Activated gamma-delta T cell treated with Interleukin-2 at 50 U/mL for 16 hours (primary cell): ENCODE measurements at regions not wholly inside any gene's neighbourhood (a gene's known extent, or its start where the extent isn't known, plus 50 kb on each side); places are given as distances from the start of the nearest gene placed in this dataset.
"Not testable (repeated sequence)": the region's sequence is repeated elsewhere in the genome, so short reads cannot be mapped to it uniquely, and the experiment has no call there.

ENCODE experiments used
- DNase-seq: peaks from one replicate; pipeline ENCODE4 v3.0.0-alpha.2; 2020

DNA sequence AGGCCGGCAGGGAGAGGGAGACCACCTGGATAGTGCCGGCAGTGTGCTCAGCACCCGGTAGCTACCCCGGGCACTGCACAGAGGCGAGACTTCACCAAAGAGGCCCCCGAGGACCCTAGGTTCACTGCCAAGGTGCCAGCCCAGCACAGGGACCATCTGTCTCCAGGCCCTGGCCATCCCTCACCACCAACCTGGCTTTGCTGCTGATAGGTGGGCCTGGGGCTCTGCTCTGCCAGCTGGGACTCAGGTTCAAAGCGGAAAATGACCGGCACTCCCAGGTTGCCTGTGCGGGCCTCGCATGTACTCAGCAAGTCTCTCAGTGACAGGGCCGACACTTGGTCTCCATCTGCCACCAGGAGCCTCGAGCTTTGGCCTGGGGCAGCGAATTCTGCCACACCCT, 812.2 kb downstream of the BRD1 start:
- no peak for DNase-seq

DNA sequence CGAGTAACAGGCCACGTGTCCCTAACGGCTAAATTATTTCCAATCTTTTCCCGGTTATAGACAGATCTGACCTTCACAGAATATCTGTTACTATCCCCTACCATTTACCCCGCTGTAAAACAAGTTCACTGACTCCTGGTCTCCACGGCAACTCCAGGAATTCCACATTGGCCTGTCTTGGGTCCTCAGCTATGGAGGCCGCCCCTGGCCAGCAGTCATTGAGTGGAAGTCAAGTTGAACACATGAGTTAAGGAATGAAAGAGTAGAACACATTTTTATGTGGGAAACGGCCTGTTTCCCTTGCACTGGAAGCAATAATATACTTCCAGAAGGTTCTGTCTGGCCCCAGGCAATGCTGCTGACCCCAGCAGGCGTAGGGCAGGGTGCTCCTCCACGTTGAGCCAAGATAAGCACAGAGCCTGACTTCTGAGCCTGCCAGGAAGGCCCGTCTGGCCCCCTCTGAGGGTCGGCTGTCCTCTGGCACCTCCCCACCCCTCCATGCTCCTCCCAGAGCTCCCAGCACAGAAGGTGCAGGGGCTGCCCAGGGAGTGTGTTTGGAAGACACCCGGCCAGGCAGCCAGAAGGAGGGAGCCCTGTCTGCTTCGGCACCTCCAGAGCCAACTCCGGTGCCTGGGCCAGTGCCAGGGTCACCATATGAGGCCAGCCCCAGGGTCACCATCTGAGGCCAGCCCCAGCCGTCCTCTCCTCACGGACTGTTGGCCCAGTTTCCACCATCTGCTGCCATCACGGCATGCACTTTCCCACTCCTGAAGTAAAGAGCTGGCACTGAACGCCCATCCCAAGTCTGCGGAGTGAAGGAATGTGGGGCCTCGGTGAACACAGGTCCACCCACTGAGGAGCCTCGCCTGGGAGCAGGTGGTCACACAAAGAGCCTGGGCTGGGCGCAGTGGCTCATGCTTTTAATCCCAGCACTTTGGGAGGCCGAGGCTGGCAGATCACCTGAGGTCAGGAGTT, 813.2 kb downstream of the BRD1 start:
- no peak for DNase-seq

DNA sequence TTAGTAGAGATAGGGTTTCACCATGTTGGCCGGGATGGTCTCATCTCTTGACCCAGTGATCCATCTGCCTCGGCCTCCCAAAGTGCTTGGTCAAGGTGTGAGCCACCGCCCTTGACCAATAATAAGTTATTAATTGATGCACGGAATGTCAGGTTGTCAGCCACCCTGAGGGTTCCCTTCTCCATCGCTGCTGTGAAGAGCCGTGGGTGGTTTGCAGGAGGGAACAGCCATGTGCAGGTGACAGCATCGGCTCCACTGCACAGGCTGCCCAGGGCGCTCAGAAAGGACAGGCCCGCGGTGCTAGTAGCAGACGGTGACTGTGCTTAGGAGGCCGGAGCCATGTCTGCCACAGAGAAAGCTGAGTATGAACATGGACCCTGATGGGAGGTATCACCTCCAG, 814.0 kb downstream of the BRD1 start:
- DNase-seq, result no peak

DNA sequence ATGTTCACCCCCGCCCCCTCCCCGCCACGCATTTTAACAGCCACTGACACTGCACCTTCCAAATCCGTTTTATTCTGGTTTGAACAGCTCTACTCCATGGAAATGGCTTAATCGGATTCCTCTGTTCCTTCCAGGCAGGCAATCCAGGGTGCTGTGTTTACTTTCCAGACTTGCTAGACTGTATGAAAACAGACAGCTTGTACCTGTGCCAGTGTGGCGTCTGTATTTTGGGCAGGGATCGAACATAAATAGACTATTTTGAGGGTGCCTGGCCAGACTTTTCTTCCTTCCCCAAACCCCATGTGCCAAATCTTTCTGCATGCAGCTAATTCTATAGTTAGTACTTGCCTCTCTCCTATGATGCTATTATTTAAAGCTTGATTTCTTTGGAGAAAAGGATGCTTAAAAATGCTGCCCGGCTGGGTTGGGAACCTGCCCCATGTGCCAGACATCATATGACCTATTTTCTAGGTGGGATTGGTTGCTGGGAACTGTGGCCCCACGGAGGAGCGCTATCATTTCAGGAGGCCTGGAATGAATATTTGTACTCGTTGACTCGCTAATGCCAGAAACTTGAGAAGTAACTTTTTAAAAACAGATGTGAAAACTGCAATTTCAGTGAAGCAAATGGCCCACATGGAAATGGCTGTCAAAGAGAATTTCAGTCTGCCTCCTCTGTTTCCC, 814.8 kb downstream of the BRD1 start:
- DNase-seq, result no peak

DNA sequence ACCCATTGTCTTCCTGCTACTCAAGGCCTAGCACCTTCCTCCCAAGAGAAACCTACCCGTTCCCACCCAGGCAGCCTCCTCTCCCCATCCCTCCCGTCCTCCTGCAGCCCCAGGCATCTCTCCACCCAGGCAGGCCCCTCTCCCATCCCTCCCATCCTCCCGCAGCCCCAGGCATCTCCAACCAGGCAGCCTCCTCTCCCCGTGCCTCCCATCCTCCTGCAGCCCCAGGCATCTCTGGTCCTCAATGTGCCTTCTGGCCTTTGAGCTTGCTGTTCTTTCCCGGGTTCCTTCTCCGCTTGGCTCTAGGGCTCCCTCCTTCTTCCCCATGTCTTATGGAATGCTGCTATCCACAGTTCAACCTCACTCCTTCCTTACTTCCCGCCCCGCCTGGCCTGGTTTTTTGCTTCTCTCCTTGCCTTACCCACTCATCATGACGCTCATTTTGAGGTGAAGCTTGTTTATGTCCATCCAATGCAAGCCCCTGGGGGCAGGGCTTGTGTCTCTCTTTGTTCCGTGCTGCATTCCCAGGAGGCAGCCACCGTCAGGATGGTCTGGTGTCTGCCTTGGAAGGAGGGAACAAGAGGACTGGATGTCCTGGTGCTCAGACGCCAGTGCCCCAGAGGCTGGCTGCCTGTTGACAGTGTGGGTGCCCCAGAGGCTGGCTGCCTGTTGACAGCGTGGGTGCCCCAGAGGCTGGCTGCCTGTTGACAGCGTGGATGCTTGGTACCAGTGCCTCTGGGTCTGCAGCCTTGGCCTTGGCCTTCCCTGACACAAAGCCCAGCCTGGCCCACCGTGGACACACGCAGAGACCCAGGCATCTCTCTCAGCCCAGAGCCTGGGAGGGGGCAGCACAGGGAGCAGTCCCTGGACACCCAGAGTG, 815.7 kb downstream of the BRD1 start:
- no peak for DNase-seq

DNA sequence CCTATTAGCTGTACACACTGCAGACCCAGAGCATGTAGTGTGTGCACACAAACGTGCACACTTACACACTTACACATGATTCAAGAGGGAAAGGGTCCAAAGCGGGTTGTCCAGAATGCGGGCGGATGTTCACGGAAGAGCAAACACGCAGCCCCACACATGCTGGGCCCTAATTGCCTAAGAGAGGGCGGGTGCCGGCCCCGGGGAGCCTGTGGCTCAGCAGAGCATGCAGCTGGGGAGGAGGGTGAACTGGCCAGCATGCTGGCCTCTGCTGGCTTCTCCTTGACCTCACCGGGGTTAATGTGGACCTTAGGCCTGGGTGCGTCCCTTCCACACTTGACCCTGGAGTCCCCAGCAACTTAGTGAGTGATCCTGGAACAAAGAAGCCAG, 816.3 kb downstream of the BRD1 start:
- DNase-seq, result no peak

DNA sequence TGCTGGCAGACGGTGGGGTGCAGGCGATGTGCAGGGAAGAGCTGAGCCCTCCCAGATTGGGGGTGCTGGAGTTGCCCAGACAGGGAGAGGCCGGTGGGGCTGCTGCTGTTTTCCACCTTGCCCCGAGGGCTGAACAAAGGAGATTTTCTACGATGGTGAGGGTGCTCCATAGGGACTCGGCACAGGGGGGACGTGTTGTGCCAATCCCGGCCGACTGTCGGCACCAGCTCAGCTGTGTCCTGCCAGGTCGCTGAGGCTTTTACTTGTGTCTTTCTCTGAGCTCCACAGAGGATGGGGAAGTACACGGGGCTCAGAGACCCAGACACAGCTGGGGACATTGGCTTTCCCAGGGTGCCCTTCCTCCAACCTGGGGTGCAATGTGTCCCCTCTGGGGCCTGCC, 816.8 kb downstream of the BRD1 start:
- DNase-seq, result no peak

DNA sequence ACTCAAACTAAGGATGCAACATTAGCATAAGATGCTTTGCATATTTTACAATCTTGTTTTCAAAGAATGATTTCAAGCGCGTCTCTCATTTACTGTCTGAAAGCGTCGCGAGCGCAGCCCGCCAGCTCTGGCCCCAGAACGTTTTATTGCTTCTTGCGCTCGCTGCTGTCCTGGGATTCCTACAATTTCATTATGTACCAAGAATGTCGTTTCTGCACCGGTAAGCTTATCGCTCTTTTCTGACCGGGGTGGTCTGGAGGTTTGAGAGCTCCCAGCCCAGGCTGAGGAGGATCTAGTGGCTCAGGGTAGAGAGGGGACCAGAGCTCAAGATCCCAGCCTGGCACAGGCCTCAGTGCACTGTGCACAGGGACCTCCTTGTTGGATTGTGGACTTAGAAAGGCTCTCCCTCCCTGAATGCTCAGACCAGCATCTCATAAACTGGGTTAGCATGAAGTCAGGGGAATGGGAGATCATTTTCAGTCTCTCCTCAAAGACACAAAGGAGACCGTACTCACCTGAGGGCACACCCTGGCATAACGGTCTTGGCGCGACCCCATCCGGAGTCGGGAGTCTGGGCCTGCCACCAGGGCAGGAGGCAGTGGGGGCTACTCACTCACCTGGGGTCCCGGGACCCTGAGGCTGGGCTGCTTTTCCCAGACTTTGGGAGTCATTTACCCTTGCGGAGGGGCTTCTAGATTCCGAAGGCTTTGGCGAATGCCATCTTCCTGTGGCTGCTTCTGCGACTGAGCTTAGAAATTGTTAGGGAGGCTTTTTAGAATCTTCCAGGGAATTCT, 817.4 kb downstream of the BRD1 start:
- no peak for DNase-seq

DNA sequence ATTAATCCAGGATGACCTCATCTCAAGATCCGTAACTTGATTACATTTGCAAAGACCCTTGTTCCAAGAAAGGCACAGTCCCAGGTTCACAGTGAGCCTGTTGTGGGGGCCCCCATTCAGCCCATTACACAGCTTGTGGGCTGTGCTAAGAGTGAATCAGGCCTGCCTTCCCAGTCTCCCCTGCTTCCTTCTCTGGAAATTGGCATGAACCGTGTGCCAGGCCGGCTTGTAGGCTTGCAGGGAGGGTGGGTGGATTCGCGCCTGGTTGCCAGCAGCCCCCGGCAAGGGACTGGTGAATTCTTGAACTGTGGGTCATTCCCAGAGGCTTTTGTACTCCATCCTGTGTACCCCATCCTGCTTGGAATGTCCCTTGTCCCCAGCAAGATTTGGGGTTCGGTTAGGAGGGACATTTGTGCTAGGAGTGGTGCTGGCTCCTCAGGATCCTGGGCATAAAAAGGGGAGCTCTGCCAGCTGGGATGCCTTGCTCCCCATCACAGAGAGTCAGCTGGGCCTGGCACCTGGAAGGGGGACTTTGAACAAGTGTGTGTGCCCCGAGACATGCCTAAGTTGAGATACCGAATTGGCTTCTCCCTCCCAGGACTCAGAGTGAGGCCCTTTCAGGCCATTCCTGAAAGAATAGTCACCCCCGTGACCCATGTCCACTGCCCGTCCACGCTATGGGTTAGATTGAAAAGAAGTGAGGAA, 818.2 kb downstream of the BRD1 start:
- no peak for DNase-seq

DNA sequence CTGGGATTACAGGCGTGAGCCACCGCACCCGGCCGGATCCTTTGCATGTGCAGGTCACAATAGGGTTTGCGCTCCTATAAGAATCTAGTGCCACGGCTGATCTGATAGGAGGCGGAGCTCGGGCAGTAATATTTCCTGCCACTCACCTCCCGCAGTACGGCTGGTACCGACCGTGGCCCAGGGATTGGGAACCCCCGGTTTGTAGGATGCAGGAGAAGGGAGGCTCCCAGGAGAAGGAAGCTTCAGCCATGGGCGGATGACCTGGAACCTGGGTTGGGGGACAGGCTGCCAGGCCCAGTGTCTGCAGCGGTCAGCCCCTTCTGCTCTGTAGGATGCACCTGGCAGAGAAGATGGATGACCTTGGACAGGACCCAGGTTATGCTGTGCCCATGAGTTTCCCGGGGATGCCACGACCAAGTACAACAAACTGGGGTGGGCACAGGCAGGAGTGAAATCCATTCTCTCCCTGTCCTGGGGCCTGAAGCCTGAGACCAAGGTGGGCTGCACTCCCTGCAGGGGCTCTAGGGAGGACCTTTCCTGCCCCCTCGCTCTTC, 818.9 kb downstream of the BRD1 start:
- no peak for DNase-seq

DNA sequence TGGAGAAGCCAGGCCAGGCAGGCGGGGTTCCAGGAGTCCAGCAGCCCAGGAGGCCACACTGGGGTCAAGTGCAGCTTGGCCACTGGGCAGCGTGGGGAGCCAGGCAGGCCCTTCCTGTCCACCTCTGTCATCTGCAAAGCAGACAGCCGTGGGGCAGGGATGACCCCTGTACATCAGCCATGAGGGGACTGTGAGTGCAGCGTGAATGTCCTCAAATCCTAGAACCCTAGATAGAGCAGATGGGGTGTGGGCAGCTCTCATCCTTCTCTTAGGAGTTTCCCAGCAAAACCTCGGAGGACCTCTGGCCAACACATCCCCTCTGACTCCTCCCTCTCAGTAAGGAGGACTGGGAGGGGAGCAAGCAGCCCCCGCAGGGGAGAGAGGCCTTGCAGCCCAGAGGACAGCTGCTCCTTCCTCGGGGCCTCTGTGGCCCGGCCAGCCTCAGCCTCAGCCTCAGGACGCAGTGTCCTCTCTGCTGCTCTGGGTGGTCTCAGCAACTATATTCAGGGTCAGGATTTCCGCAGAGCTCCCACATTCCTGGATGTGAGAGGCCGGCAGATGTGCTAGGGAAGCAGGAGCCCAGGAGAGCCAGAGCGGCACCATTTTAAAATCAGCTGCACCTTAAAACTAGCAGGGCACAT, 820.5 kb downstream of the BRD1 start:
- DNase-seq, result no peak

DNA sequence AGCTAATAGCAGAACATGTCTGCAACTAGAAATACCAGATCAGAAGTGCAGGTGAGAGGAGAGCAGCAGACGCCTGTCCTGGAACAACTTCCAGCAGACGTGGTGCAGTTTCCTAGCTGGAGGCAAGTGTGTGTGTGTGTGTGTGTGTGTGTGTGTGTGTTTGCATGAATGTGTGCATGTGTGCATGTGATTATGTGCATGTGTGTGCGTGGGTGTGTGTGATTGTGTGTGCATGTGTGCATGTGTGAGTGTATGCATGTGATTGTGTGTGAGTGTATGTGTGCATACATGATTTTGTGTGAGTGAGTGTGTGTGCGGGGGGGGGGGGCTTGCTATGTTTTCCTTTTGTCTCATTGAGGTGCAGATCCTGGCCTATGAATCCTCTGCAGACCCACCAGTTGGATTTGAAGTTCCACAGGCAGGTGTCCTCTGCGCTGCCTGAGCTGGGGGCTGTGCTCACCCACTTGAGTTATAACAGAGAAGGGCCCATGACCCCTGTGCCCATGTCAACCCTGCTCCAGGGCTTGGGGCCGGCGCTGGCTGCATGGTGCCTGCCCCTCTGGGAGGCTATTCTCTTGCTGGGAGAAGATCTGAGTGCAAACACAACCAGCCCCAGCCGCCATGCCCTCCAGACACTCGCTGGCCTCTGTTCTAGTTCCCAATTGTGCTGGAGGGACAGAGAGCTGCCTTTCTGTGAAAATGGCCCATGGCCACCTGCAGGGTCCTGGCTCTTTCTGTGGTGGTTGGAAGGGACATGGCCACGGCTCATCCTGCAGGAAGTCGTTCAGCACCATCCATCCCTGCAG, 821.3 kb downstream of the BRD1 start:
- no peak for DNase-seq

DNA sequence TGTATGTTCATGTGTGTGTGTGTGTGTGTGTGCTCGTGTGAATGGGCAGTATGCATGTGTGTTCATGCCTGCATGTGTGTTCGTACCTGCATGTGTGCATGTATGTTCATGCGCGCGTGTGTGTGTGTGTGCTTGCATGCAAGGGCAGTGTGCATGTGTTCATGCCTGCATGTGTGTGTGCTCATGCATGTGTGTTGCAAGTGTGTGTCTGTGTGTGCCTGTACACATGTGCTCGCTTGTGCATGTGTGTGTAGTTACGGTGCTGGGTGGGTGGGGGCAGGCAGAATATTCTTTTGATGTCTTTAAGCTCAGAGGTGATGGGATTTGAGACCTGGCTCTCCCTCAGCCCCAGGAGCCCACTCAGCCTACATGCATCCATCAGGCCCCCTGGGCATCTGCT, 822.1 kb downstream of the BRD1 start:
- no peak for DNase-seq

DNA sequence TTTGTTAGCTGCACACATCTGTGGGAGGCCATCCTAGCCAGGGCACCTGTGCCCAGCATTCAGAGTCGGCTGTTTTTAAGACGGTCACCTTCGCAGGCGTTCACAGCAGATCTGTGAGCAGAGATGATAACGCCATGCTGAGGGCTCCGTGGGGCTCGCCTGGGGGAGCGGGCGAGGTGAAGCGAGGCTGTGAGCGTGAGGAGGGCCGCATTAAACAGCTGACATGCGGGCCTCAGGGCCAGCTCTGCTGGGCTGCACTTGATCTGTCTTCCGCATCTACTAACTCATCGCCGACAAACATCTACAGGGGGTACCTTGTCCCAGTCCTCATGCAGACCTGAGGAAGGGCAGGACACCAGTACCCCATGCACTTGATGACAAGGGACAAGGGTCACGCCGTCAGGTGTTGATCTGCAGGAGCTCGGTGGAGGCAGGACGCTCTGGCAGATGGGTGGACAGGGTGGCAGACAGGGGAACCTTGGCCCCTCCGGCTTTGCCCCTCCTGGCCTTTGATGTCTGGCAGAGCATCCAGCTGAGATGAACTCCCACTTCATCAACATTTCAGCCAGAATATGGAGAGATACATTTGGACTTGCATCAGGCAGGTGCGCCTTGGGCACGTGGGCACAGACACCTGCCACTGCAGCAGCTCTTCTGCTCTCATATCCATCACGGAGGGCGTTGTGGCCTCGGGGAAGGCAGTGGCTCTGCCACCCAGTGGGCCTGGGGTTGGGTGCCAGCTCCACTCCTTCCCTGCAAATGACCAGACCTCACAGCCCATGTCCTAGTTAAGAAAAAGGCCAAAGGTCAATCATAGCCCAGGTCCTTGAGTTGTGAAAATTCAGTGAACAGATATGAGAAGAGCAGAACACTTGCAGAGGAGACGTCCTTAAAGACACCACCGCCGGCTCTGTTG, 822.9 kb downstream of the BRD1 start:
- DNase-seq, result no peak

DNA sequence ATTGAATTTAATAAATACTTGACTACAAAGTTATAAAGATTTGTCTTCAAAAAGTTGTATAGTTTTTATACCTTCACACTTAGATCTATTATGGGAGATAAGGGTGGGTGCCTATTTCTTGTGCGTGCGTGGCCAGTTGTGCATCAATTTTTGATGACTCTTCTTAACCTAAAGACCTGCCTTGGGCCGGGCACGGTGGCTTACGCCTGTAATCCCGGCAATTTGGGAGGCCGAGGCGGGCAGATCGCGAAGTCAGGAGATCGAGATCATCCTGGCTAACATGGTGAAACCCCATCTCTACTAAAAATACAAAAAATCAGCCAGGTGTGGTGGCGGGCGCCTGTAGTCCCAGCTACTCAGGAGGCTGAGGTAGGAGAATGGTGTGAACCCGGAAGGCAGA, 830.1 kb downstream of the BRD1 start:
- DNase-seq, result not testable (repeated sequence)

DNA sequence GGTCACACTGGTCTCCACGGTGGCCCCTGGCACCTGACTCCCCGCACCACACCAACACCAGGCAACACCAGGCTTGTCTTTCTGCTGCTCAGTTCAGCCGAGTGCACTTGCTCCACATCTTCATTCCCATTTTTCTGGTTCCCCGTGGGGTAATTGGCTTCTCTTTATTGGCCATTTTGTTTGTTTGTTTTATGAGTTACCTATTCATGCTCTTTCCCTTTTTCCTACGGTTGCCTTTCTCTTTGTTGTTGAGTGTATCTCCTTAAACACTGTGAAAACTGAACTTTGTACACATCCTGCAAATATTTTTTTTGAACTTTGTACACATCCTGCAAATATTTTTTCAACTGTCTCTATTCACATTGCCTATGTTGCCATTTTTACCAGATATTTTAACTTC, 834.0 kb downstream of the BRD1 start:
- no peak for DNase-seq

DNA sequence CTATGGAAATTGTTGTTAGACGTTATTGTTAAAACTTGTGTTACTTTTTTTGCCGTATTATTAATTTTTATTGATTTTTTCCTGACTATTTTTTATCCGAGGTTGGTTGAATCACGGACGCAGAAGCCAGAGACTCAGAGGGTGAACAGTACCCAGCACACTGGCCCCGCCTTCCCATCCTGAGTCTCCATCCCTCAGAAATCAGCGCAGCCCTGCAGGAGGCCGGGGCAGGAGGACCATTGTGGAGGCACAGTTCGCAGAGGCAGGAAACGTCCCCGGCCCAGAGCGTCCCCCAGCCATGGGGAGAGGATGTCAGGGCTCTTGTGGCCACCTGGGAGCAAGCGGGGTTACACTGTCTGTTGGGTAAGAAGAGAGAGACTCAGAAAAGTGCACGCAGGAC, 843.0 kb downstream of the BRD1 start:
- DNase-seq, result no peak

DNA sequence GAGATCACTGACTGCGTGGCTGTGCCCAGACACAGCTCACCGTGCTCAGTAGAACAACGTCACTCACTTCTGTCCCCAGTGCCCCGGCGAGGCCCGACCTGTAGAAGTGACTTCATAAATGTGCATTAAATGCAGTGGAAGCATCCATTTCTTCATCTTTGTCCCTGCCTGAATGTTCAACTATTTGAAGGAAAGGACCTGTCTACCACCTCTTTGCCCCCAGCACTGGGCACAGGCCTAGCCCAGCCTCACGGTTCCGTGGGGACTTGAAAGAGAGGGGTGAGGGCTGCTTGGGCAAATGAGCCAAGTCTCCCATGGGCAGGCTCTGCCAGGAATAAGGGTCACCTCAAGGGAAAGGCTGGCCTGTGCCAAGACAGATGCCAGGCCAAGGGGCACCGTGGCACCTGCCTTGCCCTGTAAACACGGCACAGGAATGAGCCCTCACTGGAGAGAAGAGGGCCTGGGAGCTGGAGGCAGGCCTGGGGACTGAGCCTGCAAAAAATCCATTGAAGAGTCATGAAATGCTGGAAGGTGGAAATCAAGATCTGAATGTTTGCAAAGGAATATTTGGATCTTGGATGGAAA, 845.3 kb downstream of the BRD1 start:
- no peak for DNase-seq
